8988T (cell line): ENCODE measurements at regions not wholly inside any gene's neighbourhood (a gene's known extent, or its start where the extent isn't known, plus 50 kb on each side); places are given as distances from the start of the nearest gene placed in this dataset.
"Not testable (repeated sequence)": the region's sequence is repeated elsewhere in the genome, so short reads cannot be mapped to it uniquely, and the experiment has no call there.

Source experiments
- DNase-seq: peaks from one replicate; pipeline ENCODE4 v3.0.0; 2011

DNA sequence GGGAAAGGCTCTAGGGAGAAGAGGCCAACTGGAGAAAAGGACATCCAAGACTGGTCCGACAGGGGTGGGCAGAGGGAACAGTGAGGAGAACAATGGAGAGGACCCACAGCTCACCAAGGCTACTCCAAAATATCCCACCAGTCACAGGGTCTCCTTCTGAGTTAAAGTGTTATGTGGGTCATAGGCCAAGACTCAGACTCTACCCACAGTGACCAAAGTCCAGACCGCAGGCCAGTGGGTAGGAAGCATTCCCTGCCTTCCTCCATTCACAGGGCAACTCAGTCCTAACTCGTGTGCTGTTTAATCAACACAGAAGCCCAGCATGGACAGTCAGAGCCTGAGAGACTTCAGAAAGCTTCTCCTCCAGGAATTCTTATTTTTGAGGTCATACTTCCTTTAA is 260.6 kb downstream of the SMAD2 start:
- no peak for DNase-seq

- DNase-seq: no peak
These were observed 272.0 kb downstream of the SMAD2 start for GRCh38 chr18:47658498-47658897.

DNA sequence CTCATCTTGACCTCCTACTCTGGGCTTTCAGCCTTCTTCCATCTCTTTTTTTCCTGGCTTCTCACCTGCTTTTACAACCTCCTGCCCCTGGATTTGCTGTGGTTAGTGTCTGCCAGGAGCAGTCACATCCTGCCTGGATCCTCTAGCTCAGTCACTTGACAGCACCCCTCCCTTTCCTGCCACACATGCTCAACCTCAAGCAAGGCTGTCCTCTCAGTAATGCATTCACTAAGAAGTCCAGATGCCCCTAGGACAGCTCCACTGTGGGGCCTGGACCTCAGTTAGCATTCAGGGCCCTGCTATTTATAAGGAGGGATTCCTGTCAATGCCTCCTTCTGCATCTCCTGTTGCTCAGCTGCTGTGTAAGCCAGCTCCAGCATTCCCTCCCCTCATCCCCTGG is 275.5 kb downstream of the SMAD2 start:
- DNase-seq: no peak

DNA sequence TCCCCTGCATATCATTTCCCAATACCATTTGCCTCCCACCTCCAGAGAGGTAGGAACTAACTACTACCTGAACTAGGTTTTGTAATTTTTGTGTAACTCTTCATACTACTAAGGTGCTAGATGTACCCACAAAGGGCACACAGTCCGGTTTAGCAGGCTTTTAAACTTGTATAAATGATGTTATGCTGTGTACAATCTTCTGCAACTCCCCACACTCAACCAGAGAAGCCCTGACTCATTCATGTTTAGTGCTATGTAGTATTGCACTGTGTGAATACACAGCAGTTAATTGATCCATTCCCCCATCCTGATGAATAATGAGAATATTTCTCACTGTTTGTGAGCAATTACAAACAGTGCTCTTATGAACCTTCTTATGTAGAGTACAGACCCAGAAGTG is 285.6 kb downstream of the SMAD2 start:
- DNase-seq: no peak

- DNase-seq: not testable (repeated sequence)
These were observed 292.9 kb downstream of the SMAD2 start for GRCh38 chr18:47637551-47637950.

GRCh38 chr18:47635416-47635815 is 295.0 kb downstream of the SMAD2 start:
- no peak for DNase-seq

- no peak for DNase-seq
These were observed 297.4 kb downstream of the SMAD2 start for GRCh38 chr18:47632970-47633635.

GRCh38 chr18:47628893-47629292 is 301.6 kb downstream of the SMAD2 start:
- no peak for DNase-seq

- no peak for DNase-seq
These were observed 302.1 kb downstream of the SMAD2 start for GRCh38 chr18:47628240-47628781.

DNA sequence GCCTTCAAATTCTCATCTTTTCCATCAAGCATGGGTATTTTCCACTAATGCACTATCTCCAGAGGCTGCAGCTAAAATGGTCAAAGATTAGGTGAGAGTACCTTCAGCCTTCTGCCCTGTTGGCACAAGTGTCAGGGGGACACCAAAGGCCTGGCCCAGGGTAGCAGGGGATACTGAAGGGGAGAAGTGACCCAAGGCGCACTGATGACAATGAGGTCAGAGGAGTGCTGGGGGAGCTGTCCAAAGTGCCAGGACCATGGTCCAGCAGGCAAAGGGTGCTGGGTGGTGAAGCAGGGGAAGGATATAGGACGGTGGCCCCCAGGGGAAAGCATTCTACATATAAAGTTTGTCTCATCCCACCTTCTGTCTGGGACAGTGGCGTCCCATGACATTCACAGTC is 303.4 kb downstream of the SMAD2 start:
- no peak for DNase-seq

- DNase-seq: no peak
These were observed 310.5 kb downstream of the SMAD2 start for GRCh38 chr18:47619771-47620448.

GRCh38 chr18:47618758-47619157 is 311.7 kb downstream of the SMAD2 start:
- DNase-seq: no peak

- DNase-seq: no peak
These were observed 315.4 kb downstream of the SMAD2 start for GRCh38 chr18:47615043-47615442.

- DNase-seq: no peak
These were observed 316.5 kb downstream of the SMAD2 start for GRCh38 chr18:47613929-47614328.

DNA sequence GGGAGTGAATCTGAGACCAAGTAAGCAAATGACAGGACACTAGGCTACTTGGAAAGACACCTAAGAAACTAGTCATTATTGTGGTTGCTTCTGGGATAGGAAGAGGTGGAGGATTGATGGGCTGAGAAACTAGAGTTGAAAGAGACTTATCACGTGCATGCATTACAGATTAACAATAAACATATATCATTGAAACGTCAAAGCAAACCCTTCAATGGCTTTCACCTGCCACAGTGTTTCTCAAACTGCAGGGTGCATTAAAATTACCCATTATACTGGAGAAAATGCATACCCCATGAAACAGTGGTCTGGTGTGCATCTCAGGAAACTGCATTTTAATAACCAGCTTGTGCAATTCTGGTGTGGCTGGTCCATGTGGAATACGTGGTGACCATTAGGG is 318.8 kb downstream of the SMAD2 start:
- no peak for DNase-seq

- no peak for DNase-seq
These were observed 323.9 kb downstream of the SMAD2 start for GRCh38 chr18:47606526-47606925.

- no peak for DNase-seq
These were observed 325.4 kb downstream of the SMAD2 start for GRCh38 chr18:47605093-47605492.

DNA sequence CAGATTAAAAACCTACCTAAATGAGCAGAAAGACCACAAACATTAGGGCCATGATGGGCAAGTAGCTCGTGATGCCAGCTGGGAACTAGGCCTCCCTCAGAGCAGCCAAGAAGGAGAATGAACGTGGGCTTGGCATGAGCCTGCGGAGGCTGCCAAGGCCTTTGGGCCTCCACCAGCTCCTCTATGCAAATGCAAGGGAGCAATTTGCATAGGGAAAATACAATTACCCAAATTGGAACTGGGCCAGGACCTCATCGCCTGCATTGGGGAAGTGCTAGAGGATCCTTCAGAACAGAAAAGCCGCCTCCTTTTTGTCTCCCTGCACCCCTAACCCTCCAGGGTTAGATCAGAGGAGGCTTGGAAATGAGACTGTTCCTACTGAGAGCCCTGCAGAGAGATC is 326.4 kb downstream of the SMAD2 start:
- no peak for DNase-seq

DNA sequence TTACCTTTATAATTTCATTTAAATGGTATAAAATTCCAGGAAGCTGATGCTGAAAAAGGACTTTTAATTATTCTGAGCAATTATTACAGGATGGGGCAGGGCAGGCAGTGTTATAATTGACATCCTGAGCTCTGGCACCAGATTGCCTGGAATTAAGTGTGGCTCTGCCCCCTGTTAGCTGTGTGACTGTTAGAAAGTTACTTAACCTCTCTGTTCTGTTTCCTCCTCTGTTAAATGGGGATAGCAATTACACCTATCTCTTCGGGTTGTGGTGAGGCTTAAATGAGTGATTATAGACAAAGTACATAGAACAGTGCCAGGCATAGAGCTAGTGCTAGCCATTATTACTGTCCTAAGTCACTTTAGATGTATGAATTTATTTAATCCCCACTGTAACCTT is 327.3 kb downstream of the SMAD2 start:
- no peak for DNase-seq

DNA sequence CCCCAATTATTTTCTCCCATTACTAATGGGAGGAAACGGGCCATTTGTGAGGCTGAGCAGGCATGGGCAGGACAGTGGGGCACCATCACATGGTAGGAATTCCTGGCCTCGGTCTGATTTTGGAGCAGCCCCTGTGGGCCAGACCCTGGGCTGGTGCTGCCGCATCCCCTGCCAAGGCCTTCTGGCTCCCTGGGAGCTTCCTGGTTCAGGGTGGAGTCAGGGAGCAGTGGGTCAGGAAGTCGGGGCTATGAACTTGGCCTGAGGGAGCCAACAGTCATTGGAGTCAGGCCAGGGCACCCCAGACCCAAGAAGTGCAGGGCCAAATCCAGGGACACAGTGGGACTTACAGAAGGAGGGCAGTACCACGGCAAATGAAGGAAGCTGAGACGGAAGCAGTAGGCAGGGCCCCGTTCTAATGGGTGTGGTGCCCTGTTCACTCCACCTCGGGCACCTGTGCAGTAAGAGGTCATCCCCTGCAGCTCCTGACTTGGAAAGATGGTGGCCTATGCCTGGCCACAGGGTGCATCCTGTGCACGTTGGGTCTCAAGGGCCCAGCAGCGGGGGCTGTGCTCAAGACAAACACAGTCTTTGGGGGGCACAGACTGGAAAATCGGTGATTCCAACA is 328.1 kb downstream of the SMAD2 start:
- no peak for DNase-seq

GRCh38 chr18:47601581-47602272 is 328.7 kb downstream of the SMAD2 start:
- no peak for DNase-seq

DNA sequence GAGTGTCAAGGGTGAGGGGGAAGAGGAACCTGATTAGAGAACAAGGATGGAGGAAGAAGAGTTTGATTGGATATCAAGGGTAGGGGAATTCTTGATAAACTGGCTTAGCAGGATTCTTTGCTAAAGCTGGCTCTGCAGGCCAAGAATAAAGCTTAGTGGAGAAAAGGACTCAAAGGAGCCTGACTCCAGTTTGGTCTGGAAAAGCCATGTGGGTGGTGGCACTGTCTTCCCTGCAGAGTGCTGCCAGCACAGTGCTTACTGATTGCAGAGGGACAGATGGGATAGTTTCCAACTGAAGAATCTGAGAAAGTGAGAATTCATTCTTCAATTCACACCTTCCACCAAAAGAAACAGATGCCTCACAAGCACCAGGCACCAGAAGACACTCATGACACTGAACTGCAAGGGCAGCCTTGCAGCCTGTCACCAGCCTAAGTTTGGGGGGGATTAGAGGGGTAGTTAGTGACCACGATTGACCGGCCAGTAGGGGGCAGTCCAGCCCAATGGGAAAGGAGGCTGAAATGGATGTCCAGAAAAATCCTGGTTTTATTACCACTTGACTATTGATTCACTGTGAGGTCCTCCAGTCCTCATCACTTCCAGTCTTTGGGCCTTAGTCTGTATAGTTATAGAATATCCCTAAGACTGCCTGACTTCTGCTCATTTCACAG is 334.5 kb downstream of the SMAD2 start:
- DNase-seq: peak; percentile 46

- no peak for DNase-seq
These were observed 335.8 kb downstream of the SMAD2 start for GRCh38 chr18:47594621-47595086.
